SH-SY5Y (cell line): ENCODE measurements at regions not wholly inside any gene's neighbourhood (a gene's known extent, or its start where the extent isn't known, plus 50 kb on each side); places are given as distances from the start of the nearest gene placed in this dataset.

Experiments used
- GATA2 ChIP-seq: IDR thresholded peaks from 2 replicates; pipeline ENCODE4 v1.6.1; 2011; ENCODE audit warnings: mild to moderate bottlenecking, low read depth, low read length
- GATA3 ChIP-seq: IDR thresholded peaks from 2 replicates; pipeline ENCODE4 v1.6.1; 2011; ENCODE audit warnings: low read depth, mild to moderate bottlenecking, low read length, moderate library complexity

GRCh38 chr11:129576652-129577051 is 201.0 kb downstream of the BARX2 start:
- TF ChIP-seq GATA2 (no peak), GATA3 (no peak)
